HG03097 (cell line): ENCODE measurements at regions not wholly inside any gene's neighbourhood (a gene's known extent, or its start where the extent isn't known, plus 50 kb on each side); places are given as distances from the start of the nearest gene placed in this dataset.
"Not testable (repeated sequence)": the region's sequence is repeated elsewhere in the genome, so short reads cannot be mapped to it uniquely, and the experiment has no call there.

Experiments
- ATAC-seq: cut with Tn5 transposase; IDR thresholded peaks from one replicate; pipeline ENCODE4 v1.9.1; 2021; ENCODE audit not compliant: unreplicated experiment, low FRiP score

DNA sequence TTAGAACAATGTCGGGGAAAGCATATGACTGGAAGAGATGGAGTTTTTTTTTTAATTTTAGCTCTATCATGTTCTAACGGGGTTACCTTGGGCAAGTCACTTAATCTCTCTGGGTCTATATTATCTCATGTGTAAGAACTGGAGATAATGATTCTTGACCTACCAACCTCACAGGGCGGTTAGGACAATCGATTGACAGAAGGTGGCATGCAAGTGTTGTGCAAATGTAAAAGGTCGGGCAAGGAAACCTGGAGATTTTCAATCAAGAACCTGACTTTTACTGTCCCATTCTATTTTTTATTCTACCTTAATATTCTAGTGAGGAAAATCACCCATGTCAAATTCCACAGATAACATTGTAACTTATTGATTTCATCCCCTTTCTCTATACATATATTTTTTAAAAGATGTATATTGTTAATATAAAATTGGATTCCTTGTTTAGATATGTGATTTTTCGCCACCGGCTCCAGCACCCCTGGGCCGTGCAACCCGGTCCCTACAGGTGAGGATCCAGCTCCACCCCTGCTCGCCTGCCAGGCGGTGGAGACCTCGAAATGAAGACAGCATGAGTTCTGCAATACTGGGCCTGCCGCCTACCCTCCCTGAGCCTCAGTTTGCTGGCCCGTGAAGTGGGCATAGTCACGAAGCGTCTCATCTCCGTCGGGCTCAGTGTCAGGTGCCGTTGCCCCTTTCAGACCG is 497.6 kb upstream of the PHF14 start:
- ATAC-seq = no peak

DNA sequence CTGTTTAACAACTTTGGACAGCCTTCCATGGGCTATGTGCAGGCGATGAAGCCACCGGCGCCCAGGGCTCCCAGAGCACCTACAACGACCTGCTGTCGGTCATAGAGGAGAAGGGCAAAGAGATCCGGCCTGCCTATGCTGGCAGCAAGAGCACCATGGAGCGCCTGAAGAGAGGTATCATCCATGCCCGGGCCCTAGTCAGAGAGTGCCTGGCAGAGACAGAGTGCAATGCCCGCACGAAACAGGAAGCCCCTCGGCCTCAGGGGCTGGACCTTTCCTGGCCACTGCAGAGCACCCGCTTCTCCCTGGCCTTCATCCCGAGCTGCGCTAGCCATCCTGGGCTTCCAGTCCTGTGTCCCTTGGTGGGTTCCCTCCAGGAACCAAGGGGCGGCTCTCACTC is 497.0 kb upstream of the PHF14 start:
- no peak for ATAC-seq

DNA sequence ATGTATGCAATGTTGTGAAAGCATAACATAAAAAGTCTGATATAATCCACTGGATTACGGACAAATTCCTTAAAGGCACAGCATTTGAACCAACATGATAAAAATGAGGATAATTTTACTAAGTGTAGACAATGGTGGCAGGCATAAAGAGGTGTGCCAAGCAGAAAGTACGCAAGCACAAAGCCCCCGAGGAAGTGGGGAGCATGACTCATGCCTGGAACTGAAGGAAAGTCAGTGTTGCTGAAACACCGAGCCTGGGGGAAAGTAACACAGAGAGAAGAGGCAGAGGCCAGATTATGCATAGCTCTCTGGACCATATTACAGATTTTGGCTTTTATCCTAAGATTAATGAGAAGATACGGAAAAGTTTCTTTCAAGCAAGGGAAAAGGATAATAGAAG is 490.0 kb upstream of the PHF14 start:
- no peak for ATAC-seq

DNA sequence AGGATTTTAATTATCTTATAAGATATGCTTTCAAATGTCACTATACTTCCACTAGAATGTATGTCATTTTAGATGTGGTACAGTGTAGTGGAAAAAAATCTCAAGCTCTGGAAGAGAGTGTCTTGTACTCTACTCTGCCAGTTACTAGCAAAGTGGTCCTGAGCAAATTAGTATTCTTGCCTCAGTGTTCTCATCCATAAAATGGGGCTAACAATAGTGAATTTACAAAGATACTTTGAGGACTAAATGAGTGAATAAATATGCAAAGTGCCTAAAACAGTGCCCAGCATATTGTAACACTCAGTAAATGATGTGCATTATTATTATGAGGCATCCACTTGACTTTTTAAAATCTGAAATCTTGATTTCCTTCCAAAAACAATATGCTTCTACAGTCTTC is 488.9 kb upstream of the PHF14 start:
- ATAC-seq = no peak

DNA sequence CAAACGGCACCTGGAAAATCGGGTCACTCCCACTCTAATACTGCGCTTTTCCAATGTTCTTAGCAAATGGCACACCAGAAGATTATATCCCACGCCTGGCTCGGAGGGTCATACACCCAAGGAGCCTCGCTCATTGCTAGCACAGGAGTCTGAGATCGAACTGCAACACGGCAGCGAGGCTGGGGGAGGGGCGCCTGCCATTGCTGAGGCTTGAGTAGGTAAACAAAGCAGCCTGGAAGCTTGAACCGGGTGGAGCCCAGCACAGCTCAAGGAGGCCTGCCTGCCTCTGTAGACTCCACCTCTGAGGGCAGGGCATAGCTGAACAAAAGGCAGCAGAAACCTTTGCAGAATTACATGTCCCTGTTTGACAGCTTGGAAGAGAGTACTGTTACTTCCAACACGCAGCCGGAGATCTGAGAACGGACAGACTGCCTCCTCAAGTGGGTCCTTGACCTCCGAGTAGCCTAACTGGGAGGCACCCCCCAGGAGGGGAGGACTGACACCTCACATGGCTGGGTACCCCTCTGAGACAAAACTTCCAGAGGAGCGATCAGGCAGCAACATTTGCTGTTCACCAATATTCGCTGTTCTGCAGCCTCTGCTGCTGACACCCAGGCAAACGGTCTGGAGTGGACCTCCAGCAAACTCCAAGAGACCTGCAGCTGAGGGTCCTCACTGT is 472.3 kb upstream of the PHF14 start:
- not testable (repeated sequence) for ATAC-seq

DNA sequence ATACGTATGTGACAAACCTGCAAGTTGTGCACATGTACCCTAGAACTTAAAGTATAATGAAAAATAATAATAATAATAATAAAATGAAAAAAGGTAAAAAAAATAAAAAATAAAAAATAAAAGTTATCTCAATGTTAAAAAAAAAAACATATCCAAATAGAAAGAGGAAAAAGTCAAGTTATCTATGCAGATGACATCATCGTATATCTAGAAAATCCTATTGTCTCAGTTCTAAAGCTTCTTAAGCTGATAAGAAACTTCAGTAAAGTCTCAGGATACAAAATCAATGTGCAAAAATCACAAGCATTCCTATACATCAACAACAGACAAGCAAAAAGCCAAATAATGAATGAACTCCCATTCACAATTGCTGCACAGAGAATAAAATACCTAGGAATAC is 466.6 kb upstream of the PHF14 start:
- ATAC-seq = no peak

DNA sequence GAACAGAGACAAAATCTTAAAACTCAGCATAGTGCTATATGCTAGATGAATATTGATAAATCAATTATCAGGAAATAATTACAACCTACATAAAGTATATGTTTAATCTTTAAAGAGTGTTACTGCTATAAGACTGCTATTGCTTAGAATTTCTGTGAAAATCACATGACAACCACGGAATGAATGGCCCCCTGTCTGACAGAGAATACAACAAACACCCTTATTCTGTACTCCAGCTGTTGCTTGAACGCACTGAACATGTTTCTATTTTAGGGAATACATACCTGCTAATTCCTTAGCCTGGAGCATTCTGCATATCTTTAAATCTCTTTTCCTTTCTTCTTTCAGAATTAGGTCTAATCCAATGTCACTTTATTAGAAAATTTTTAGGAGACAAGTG is 452.4 kb upstream of the PHF14 start:
- no peak for ATAC-seq

DNA sequence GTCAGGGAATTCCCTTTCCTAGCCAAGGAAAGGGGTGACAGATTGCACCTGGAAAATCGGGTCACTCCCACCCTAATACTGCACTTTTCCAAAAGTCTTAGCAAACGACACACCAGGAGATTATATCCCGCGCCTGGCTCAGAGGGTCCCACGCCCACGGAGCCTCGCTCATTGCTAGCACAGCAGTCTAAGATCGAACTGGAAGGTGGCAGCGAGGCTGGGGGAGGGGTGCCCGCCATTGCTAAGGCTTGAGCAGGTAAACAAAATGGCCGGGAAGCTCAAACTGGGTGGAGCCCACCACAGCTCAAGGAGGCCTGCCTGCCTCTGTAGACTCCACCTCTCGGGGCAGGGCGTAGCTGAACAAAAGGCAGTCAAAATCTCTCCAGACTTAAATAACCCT is 440.2 kb upstream of the PHF14 start:
- not testable (repeated sequence) for ATAC-seq

DNA sequence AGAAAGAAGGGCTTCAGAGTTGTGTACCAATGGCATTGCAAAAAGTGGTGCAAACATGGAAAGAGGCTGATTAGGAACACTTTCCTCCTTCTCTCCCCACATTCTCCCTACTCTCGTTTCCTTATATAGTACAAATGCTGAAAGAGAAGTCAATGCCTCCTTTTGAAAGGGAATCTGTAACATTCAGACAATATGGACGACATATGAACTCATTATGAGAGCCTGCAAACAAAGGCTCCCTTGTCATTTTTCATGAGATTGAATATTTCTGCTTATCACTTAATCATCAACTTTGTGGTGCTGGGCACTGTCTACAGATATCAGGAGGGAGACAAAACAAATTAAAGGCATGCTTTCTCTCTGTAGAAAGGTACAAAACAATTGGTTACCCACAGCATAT is 437.1 kb upstream of the PHF14 start:
- no peak for ATAC-seq

DNA sequence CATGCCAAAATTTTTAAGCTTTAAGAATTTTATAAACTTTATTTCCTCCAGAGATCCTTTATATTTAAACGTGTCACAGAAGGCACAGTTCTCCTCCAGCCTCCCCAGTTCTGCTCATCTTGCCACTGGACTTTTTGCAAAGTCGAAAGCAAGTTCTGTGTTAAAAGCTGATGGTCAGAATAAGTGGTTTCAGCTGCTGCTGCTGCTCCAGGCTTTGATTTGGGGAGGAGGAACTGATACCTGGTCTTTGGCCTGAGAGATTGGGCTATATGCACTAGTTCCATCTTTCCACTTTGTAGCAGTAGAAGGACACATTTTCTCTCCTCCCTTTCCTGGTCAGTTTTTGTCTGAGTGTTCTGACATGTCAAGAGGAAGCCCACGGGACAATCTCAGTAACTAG is 435.9 kb upstream of the PHF14 start:
- no peak for ATAC-seq

DNA sequence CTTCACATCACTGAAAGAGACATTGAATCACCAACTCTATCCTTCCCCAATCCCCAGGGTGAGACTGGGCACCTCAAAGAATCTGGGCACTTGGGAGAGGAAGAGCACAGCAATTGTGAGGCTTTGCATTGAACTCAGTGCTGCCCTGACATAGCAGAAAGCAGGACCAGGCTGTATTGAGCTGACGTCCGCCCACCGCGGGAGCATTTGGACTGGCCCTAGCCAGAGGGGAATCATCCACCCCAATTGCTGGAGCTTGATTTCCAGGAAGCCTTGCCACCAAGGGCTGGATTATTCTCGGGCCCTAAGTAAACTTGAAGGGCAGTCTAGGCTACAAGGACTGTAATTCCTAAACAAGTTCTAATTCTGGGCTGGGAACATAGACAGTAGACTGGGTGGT is 416.3 kb upstream of the PHF14 start:
- no peak for ATAC-seq

DNA sequence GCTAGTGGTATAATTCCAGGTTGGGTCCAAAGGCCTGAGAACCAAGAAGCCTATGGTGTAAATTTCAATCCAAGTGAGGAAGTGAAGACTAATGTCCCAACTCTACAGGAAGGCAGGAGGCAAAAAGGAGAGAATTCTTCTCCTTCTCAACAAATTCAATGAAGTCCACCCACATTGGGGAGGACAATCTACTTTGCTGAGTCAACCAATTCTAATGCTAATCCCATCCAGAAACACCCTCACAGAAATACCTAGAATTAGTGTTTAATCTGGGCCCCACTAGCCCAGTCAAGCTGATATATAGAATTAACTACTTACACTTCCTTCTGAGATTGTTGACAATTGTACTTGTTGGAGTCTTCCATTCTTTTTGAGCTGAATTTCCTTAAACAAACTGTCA is 413.2 kb upstream of the PHF14 start:
- ATAC-seq = no peak

DNA sequence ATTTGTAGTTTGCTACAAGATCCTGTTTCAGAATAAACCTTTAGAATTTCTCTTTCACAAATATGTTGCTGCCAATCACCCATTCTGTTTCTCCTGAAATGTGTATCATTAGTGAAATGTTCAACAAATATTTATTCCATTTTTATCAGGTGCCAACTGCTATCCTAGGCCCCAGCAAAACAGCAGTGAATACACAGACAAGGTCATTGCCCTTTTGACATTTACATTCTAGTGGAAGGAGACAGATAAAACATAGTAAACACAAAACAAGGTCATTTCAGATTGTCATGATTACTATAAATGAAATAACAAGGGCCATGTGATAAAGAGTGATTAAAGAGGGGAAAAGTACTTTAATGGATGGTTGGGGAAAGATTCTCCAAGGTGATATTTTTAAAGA is 404.8 kb upstream of the PHF14 start:
- ATAC-seq = no peak

DNA sequence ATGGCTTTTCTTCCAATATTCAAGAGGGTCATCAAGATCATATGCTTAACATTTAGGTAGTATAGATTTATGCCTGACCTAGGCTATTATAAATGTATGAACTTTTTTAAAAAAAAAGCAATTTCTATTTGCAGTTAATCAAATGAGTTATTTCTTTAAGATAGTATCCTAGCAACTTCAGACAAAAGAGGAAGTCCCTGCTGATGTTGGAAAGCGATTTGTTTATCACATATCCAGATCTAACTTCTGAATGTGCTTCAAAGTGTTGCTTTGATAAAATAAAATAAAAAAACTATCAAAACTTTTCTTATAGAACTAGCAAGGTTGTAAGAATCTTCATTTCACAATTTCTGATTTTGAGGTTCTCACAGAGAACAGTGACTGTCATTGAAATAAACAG is 401.9 kb upstream of the PHF14 start:
- no peak for ATAC-seq

DNA sequence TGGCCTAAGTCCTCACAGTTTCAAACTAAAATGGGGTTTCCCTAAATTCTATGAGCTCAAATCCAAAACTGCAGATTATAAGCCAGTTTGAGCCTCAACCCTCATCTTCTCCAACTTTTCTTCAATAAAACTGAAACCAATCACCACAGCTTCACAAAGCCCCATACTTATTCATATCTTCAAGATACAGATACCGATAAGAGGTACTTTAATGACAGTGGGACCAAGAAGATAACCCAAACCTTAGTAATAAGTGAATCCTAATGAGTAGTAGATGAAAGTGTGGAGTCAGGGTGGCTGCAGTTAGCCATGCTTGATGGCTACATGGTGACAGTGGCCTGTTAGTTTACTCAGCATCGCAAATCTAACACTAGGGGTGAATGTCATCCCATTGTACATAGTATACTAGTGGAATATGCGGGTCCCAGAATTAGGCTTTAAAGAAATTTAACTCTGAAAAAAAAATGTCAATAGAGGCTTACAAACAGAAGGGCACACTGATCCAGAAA is 395.8 kb upstream of the PHF14 start:
- ATAC-seq = no peak

DNA sequence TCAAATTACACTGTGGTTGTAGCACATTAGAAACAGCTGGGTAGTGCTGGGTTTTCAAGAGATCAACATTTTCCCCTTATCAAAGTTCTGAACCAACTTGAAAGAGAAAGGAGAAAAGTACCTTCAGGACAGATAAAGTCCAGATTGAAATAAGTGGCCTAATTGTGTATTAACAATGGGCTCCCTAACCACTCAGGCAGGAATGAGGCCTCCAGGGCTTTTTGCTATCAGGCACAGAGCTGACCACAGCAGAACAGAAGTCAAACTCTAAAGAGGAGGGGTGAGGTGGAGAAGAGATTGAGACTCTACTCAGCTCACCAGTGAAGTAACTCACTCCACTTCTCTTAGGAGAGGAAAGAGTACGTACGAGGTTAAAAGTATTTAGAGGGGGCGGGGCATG is 394.1 kb upstream of the PHF14 start:
- no peak for ATAC-seq

DNA sequence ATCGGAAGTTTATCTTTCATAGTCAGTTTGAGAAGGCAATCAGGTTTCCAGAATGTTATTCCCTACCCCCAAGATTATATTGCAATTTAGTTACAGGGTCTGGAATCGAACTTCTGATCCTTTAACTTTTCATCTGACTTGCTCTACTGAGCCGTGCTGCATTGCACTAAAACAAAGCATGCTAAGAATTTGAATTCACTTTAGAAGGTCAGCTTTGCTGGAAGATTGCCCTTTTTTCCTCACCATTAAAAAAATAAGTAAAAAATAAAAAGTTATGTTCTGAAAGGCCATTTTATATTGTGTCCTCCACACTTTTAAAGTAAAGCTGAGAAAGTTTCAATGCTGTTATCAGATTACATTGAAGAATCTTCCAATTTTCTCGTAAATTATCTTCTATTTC is 388.8 kb upstream of the PHF14 start:
- no peak for ATAC-seq

DNA sequence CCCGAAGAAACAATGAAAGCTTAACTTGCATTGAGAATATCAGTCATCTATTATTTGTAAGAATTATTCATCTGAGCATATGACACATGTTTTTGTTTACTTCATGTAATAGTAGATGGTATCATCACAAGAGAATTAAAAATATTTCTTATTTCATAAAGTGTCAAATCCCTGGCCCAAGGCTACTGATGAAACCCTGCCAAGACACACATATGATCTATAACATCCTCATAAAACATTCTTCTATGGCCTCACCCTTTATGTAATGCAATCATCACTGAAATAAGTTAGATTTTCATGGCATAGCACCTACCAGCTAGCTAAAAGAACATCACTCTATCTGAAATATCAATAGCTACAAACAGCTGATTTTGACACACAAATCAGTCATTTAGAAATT is 385.6 kb upstream of the PHF14 start:
- no peak for ATAC-seq

DNA sequence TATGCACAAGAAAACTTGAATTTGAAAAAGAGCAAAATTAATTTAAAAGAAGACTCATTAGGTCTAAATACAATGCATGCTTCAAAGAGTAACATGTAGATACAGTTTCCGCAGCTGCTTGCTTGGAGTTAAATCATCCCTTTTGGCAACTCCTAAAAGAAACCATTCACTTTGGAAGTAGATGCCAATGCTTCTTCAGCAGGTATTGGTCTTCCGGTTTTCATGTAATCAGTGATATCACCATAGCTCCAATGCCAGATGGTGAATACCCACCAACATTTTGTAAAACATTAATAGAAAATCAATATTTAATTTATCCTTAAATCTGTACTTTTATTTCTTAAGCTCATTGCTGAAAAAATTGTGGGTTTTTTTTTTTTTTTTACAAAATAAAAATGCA is 381.1 kb upstream of the PHF14 start:
- no peak for ATAC-seq

DNA sequence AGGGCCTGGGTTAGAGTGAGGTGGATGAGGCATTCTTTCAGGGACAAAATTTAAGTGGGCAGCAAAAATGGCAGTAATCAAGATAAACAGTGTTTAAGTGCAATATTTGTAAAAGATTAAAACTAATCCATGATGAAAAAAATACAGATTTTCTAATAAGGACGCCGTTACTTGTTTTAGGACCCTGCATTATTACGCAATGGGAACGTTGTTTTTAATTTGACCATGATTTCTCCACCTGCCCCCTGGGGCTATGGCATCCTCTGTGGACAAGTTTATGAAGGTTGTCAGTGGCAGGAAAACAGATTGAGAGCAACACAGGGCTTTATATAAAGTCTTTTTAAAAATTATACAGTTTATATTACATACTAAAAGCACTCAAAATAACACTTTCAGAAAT is 380.6 kb upstream of the PHF14 start:
- ATAC-seq = no peak

DNA sequence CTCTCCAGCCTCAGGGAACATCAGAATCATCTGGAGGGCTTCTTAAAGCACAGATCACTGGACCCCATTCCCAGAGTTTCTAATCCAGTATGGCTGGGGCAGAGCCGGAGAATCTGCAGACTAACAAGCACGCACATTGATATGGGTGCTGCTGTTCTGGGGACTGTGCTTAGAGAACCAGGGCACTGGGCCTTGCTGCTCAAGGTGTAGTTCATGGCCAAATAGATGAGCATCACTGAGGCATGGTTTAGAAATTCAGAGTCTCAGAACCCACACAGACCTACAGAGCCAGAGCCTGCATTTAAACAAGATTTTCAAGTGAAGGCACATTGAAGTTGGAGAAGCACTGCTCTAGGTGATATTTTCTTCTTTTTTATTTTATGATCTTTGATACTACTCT is 376.8 kb upstream of the PHF14 start:
- ATAC-seq = no peak

DNA sequence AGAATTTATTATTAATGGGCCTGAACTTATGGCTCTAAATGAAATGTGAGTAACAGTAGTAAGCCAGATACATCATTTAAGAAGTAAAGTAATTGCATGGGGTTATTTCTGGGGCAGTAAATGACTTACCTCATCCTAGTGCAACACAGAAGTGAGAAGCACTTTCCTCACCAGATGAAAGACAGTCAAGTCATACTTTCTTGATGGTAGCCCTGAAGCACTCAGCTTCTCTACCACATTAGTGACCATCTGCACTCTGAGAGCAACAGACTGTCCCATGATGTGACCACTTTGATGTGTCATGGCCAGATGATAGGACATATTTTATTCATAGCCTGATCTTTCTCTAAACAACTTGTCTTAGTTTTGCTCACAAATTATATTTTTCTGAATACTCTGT is 369.5 kb upstream of the PHF14 start:
- no peak for ATAC-seq
